K562 (cell line): ENCODE measurements at regions not wholly inside any gene's neighbourhood (a gene's known extent, or its start where the extent isn't known, plus 50 kb on each side); places are given as distances from the start of the nearest gene placed in this dataset.

Experiments used
- GABPA ChIP-seq: fragments of 200-800 bp; sonication (Bioruptor generic); conservative IDR thresholded peaks from 2 replicates; pipeline ENCODE4 v1.6.1; 2016; ENCODE audit warnings: low read depth, missing genetic modification characterization, missing compliant biosample characterization
- RAD21 ChIP-seq, 2 experiments: fragments of 250-450 bp in 1 of 2; fragments of 450-650 bp in 1 of 2; sonication (Bioruptor Pico) in 1 of 2; formaldehyde crosslinking in 1 of 2; IDR thresholded peaks in 1 of 2; conservative IDR thresholded peaks in 1 of 2; 2 replicates each; pipeline versions ENCODE4 v1.4.0 to v1.8.0; 2020 to 2022; ENCODE audit warnings: mild to moderate bottlenecking in 2 of 2, moderate library complexity in 1 of 2
- TFE3 ChIP-seq: fragments of 450-650 bp; formaldehyde crosslinking; IDR thresholded peaks from 2 replicates; pipeline ENCODE4 v1.4.0; 2020; ENCODE audit warnings: mild to moderate bottlenecking, mixed read lengths
- YY1 ChIP-seq, 3 experiments: IDR thresholded peaks; 2 replicates each; pipeline ENCODE4 v1.6.1; 2011; ENCODE audit warnings: low read length in 2 of 3, mild to moderate bottlenecking in 2 of 3, moderate library complexity in 2 of 3, borderline replicate concordance in 1 of 3, control low read depth in 1 of 3, low read depth in 1 of 3; ENCODE audit not compliant: insufficient read depth in 3 of 3, insufficient replicate concordance in 2 of 3, control insufficient read depth in 1 of 3, insufficient read length in 1 of 3; ENCODE audit errors: extremely low read depth in 1 of 3
- ZNF609 ChIP-seq: sonication (generic); formaldehyde crosslinking; IDR thresholded peaks from 2 replicates; pipeline ENCODE4 v1.8.1; 2023; ENCODE audit warnings: missing genetic modification reagents, mild to moderate bottlenecking, borderline replicate concordance

- no peak for TF ChIP-seq RAD21 (CRISPR knock-in tag; conservative IDR thresholded peaks at IDR 0.05 in 1 of 2, IDR thresholded peaks at IDR 0.05 in 1 of 2)
- TF ChIP-seq TFE3 (CRISPR knock-in tag), result no peak
- TF ChIP-seq GABPA (tag), result no peak
- TF ChIP-seq ZNF609 (CRISPR knock-in tag), result no peak
- no peak for TF ChIP-seq YY1 (IDR thresholded peaks at IDR 0.05; ENCODE audit: borderline replicate concordance in 1 of 3, control insufficient read depth in 1 of 3, extremely low read depth in 1 of 3, insufficient read depth in 3 of 3, insufficient read length in 1 of 3, insufficient replicate concordance in 2 of 3, low read depth in 1 of 3, low read length in 2 of 3)
These were observed 971.0 kb downstream of the AMY1C start for GRCh38 chr1:104720741-104721140.
